ENCODE measurements at regions not wholly inside any gene's neighbourhood (a gene's known extent, or its start where the extent isn't known, plus 50 kb on each side); places are given as distances from the start of the nearest gene placed in this dataset.

DNA sequence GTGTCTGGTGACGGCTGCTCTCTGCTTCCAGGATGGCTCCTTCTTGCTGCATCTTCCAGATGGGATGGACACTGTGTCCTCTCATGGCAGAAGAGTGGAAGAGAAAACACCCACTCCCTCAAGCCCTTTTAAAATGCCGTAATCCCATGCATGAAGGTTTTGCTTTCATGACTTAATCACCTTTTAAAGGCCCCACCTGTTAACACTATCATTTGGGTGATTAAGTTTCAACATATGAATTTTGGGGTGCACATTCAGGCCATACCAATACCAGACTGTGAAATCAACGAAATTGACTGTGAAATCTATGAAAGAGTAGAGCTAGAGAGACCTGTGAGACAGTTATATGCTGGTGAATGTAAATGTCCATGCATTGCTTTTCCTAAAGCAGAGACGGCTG is 374.3 kb upstream of the CHD6 start:
- H3K4me2 ChIP-seq (ENCODE audit: control insufficient read depth, extremely low read depth, insufficient read depth, low read depth, low read length), result no peak overlapping the region
- H3K27ac ChIP-seq (ENCODE audit: control insufficient read depth, insufficient read depth, low read length), result no peak overlapping the region
- no peaks in the 10 kb centered on the region for H3K9me1 ChIP-seq (ENCODE audit: control insufficient read depth, extremely low read depth, insufficient read depth, low read length)
- TF ChIP-seq EZH2 (IDR thresholded peaks at IDR 0.05; ENCODE audit: low read length), result no peak
- no peak for TF ChIP-seq CTCF (optimal IDR thresholded peaks at IDR 0.05 in 1 of 3, IDR thresholded peaks at IDR 0.05 in 1 of 3, conservative IDR thresholded peaks at IDR 0.05 in 1 of 3; ENCODE audit: extremely low read depth in 1 of 3, insufficient read depth in 2 of 3, low read length in 3 of 3)
- FAIRE-seq, result no peak
- no peak overlapping the region for H2AFZ ChIP-seq (ENCODE audit: control insufficient read depth, low read length)
- no peaks in the 10 kb centered on the region for H3K79me2 ChIP-seq (ENCODE audit: control insufficient read depth, insufficient read depth, low read length)
- dilution Hi-C loops (cut with MboI; ENCODE audit: extremely low pct_ligation_motif_present, low sequenced_read_pairs), result no loop called here
- no peaks in the 10 kb centered on the region for H3K36me3 ChIP-seq (ENCODE audit: control insufficient read depth in 2 of 2, extremely low read depth in 1 of 2, insufficient read depth in 2 of 2, low read length in 2 of 2)
- no peak overlapping the region for H3K9ac ChIP-seq (ENCODE audit: control insufficient read depth, extremely low read depth, insufficient read depth, low read length)
- H3K4me3 ChIP-seq (ENCODE audit: control insufficient read depth in 2 of 3, extremely low read depth in 1 of 3, insufficient read depth in 2 of 3, low read depth in 1 of 3, low read length in 3 of 3), result no peak overlapping the region
- no peak for DNase-seq (ENCODE audit: low read depth, low spot score)
- no peaks in the 10 kb centered on the region for H3K4me1 ChIP-seq (ENCODE audit: control insufficient read depth, extremely low read depth, insufficient read depth, low read length)
- no peaks in the 10 kb centered on the region for H3K27me3 ChIP-seq (ENCODE audit: control insufficient read depth, extremely low read depth, insufficient read depth, low read length)
- H4K20me1 ChIP-seq (ENCODE audit: control insufficient read depth, extremely low read depth, insufficient read depth, low read length), result no peaks in the 10 kb centered on the region
- no peaks in the 10 kb centered on the region for H3K9me3 ChIP-seq (ENCODE audit: control insufficient read depth, low read depth, low read length)

- no peaks in the 10 kb centered on the region for H3K4me1 ChIP-seq (ENCODE audit: control insufficient read depth, extremely low read depth, insufficient read depth, low read length)
- dilution Hi-C loops (cut with MboI; ENCODE audit: extremely low pct_ligation_motif_present, low sequenced_read_pairs), result no loop called here
- H2AFZ ChIP-seq (ENCODE audit: control insufficient read depth, low read length), result no peak overlapping the region
- no peaks in the 10 kb centered on the region for H3K79me2 ChIP-seq (ENCODE audit: control insufficient read depth, insufficient read depth, low read length)
- H3K27ac ChIP-seq (ENCODE audit: control insufficient read depth, insufficient read depth, low read length), result no peak overlapping the region
- H3K27me3 ChIP-seq (ENCODE audit: control insufficient read depth, extremely low read depth, insufficient read depth, low read length), result no peaks in the 10 kb centered on the region
- H3K4me3 ChIP-seq (ENCODE audit: control insufficient read depth in 2 of 3, extremely low read depth in 1 of 3, insufficient read depth in 2 of 3, low read depth in 1 of 3, low read length in 3 of 3), result no peak overlapping the region
- TF ChIP-seq CTCF (optimal IDR thresholded peaks at IDR 0.05 in 1 of 3, IDR thresholded peaks at IDR 0.05 in 1 of 3, conservative IDR thresholded peaks at IDR 0.05 in 1 of 3; ENCODE audit: extremely low read depth in 1 of 3, insufficient read depth in 2 of 3, low read length in 3 of 3) (no peak), EZH2 (IDR thresholded peaks at IDR 0.05; ENCODE audit: low read length) (no peak)
- no peaks in the 10 kb centered on the region for H3K9me1 ChIP-seq (ENCODE audit: control insufficient read depth, extremely low read depth, insufficient read depth, low read length)
- no peaks in the 10 kb centered on the region for H4K20me1 ChIP-seq (ENCODE audit: control insufficient read depth, extremely low read depth, insufficient read depth, low read length)
- H3K36me3 ChIP-seq (ENCODE audit: control insufficient read depth in 2 of 2, extremely low read depth in 1 of 2, insufficient read depth in 2 of 2, low read length in 2 of 2), result no peaks in the 10 kb centered on the region
- no peaks in the 10 kb centered on the region for H3K9me3 ChIP-seq (ENCODE audit: control insufficient read depth, low read depth, low read length)
- no peak overlapping the region for H3K4me2 ChIP-seq (ENCODE audit: control insufficient read depth, extremely low read depth, insufficient read depth, low read depth, low read length)
- FAIRE-seq (no peak), DNase-seq (ENCODE audit: low read depth, low spot score) (no peak)
- no peak overlapping the region for H3K9ac ChIP-seq (ENCODE audit: control insufficient read depth, extremely low read depth, insufficient read depth, low read length)
Observed at GRCh38 chr20:41991412-41991811, 373.2 kb upstream of the CHD6 start.
